ENCODE measurements at regions not wholly inside any gene's neighbourhood (a gene's known extent, or its start where the extent isn't known, plus 50 kb on each side); places are given as distances from the start of the nearest gene placed in this dataset.

DNA sequence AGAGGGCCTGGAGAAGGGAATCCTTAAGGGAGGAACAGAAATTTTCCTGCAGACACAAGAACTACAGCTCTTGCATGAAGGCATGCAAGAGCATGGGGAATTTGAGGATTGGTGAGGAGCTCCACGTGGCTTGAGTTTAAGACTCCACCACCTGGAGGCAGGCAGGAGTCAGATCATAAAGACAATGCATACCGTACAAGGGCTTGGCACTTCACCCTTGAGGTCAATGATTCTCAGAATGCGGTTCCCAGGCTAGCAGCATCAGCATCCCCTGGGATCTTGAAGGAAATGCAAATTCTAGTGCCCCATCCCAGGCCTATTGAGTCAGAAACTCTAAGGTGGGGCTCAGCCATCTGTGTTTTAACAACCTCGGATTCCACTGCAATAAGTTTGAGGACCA is 143.8 kb downstream of the C7orf25 start:
- H4K5ac ChIP-seq (ENCODE audit: insufficient read length, low read depth, low read length), result no peak overlapping the region
- no peak overlapping the region for H3K14ac ChIP-seq (ENCODE audit: insufficient read depth, low read length)
- H3K18ac ChIP-seq (ENCODE audit: insufficient read length, low read depth, low read length), result no peak overlapping the region
- H3K23ac ChIP-seq (ENCODE audit: insufficient read length, low read depth, low read length), result no peak overlapping the region
- no peak overlapping the region for H3K27ac Mint-ChIP-seq
- no peak overlapping the region for H4K91ac ChIP-seq (ENCODE audit: insufficient read length, low read depth, low read length)
- no peaks in the 10 kb centered on the region for H3K79me2 ChIP-seq (ENCODE audit: insufficient read depth, low read length)
- H3T11ph ChIP-seq (ENCODE audit: low read length), result no peak overlapping the region
- no peak overlapping the region for H2BK12ac ChIP-seq (ENCODE audit: insufficient read length, low read depth, low read length)
- WGBS (ENCODE audit: extremely low coverage, insufficient read length, low lambda C conversion rate), result no CpG with 5 or more reads among the region's 4 CpGs
- H3K23me2 ChIP-seq (ENCODE audit: insufficient read length, low read depth, low read length, poor library complexity, severe bottlenecking), result no peaks in the 10 kb centered on the region
- H2AK5ac ChIP-seq (ENCODE audit: insufficient read length, low read length), result no peak overlapping the region
- no peak overlapping the region for H3K27ac ChIP-seq (ENCODE audit: insufficient read length, low read depth, low read length)
- peak; percentile 36 for DNase-seq
- no peaks in the 10 kb centered on the region for H3K36me3 Mint-ChIP-seq (ENCODE audit: insufficient read depth in 1 of 3, low read depth in 3 of 3)
- H4K8ac ChIP-seq (replicated peaks; ENCODE audit: insufficient read length, low read depth, low read length), result no peak overlapping the region
- no peak overlapping the region for H3K4me2 ChIP-seq (ENCODE audit: insufficient read depth, insufficient read length, low read length)
- no peak overlapping the region for H3K4me3 Mint-ChIP-seq
- H2BK120ac ChIP-seq (ENCODE audit: low read depth, low read length, poor library complexity, severe bottlenecking), result no peak overlapping the region
- no peaks in the 10 kb centered on the region for H3K27me3 ChIP-seq (ENCODE audit: insufficient read depth, low read length)
- H3K9me3 Mint-ChIP-seq, result no peaks in the 10 kb centered on the region
- no peak overlapping the region for H2BK15ac ChIP-seq (ENCODE audit: low read depth, low read length)
- no peak overlapping the region for H3K9ac ChIP-seq (ENCODE audit: extremely low read depth, insufficient read length, low read length)
- H3K79me1 ChIP-seq (ENCODE audit: insufficient read depth, low read depth, low read length, poor library complexity, severe bottlenecking), result no peaks in the 10 kb centered on the region
- H2BK20ac ChIP-seq (ENCODE audit: low read depth, low read length, poor library complexity, severe bottlenecking), result no peak overlapping the region
- no peak overlapping the region for H2BK5ac ChIP-seq (ENCODE audit: insufficient read length, low read length)
- no peaks in the 10 kb centered on the region for H3K9me3 ChIP-seq (ENCODE audit: control insufficient read depth, low read depth, low read length)
- H2AFZ ChIP-seq (ENCODE audit: low read length), result no peak overlapping the region
- H3K56ac ChIP-seq (ENCODE audit: insufficient read length, low read depth, low read length), result no peak overlapping the region
- H4K20me1 ChIP-seq (ENCODE audit: control insufficient read depth, insufficient read depth, insufficient read length), result no peaks in the 10 kb centered on the region
- peaks cover 2% of the 10 kb centered on the region; the same call in 1 of the 2 replicates for H3K27me3 Mint-ChIP-seq (ENCODE audit: low read depth)
- TF ChIP-seq, protein P1, sequence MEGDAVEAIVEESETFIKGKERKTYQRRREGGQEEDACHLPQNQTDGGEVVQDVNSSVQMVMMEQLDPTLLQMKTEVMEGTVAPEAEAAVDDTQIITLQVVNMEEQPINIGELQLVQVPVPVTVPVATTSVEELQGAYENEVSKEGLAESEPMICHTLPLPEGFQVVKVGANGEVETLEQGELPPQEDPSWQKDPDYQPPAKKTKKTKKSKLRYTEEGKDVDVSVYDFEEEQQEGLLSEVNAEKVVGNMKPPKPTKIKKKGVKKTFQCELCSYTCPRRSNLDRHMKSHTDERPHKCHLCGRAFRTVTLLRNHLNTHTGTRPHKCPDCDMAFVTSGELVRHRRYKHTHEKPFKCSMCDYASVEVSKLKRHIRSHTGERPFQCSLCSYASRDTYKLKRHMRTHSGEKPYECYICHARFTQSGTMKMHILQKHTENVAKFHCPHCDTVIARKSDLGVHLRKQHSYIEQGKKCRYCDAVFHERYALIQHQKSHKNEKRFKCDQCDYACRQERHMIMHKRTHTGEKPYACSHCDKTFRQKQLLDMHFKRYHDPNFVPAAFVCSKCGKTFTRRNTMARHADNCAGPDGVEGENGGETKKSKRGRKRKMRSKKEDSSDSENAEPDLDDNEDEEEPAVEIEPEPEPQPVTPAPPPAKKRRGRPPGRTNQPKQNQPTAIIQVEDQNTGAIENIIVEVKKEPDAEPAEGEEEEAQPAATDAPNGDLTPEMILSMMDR (conservative IDR thresholded peaks at IDR 0.05), result peak; percentile 38; the same call in 2 of the 3 replicates
- no peak overlapping the region for H3K4ac ChIP-seq (ENCODE audit: low read depth, low read length)
- H3K4me1 ChIP-seq (ENCODE audit: insufficient read depth, low read length), result no peaks in the 10 kb centered on the region
- no peaks in the 10 kb centered on the region for H3K4me1 Mint-ChIP-seq
